ENCODE measurements at regions not wholly inside any gene's neighbourhood (a gene's known extent, or its start where the extent isn't known, plus 50 kb on each side); places are given as distances from the start of the nearest gene placed in this dataset.

DNA sequence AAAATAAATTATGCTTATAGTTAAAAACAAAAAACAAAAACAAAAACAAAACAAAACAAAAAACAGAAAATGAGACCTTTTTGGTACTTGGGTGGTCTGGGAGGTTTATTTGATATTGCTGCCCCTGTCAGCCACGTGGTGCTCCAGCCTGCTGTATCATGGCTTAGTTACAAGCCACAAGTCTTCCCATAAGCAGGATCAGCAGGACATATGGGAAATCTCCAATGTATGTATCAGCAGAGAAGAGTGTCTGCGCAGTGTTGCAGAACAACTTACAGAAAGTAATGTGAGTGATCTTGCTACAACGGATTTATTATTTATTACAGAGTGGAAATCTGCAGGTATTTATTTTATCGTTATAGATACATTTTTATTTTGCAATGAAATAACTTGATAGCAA lies 423.0 kb upstream of the TMPRSS15 start:
- TF ChIP-seq POLR2A (IDR thresholded peaks at IDR 0.05; ENCODE audit: low read length) (no peak), GATA1 (IDR thresholded peaks at IDR 0.05; ENCODE audit: low read depth, low read length) (no peak)
